Stimulated activated CD4-positive, alpha-beta T cell treated with anti-CD3 and anti-CD28 coated beads, Interleukin-15, amount 100 ng/mL, for 48 hours (primary cell): ENCODE measurements at regions not wholly inside any gene's neighbourhood (a gene's known extent, or its start where the extent isn't known, plus 50 kb on each side); places are given as distances from the start of the nearest gene placed in this dataset.

Experiments
- DNase-seq, 2 donors: peaks; one replicate each; pipeline ENCODE4 v3.0.0-alpha.2; 2020; ENCODE audit warnings: low read depth in 2 of 2

DNA sequence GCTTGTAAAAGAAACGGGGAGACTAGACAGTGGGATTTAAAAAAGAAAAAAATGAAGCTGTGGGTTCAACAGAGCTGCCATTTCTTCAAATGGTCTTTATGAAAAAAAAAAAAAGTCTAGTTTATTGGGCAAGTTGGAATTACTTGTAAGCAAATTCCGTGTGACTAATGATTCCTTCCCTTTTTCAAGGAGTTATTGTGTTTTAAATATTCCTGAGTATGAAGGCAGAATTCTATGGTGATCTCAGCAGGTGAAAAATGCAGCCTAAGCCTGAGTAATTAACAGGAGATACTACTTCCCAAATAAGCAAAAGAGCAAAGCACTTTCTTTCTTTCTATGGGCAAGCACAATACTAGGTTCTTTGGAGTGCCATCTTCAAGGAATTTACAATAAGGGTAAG lies 481.9 kb downstream of the ZNF608 start:
- DNase-seq = no peak

DNA sequence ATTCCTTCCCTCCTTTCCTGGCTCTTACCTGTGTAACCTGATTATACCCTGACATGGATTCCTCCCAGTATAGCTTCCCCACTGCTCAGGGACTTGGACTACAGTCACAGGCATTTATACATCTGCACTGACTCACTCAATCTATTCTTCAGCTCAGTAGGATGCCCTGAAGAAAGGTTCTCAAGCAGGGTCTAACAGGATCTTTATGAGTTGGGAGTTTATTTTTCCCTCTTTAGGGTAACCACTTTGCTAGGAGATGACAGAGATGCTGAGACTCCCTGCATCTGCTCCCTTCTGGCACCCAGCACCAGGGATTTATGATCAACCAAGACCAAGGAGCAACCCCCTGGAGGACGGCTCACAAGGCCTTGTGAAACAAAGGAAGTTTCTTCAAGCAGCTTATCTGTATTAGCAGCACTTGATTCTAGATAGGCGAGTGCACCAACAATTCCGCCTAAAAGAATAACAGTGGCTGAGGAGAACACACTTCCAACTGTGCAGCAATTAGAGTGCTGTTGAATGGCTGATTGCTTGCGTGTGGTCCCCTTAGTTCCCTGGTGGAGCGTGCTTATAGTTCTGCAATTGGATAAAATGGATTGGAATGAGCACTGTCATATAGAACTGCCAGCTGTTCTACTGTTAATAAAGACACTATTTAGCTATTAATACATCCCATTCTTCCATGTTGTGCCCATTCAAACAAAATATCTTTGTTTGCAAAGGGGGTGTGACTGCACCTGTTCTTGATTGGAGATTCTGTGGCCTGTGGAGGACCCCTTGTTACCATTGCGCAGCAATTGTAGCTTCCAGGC lies 482.6 kb downstream of the ZNF608 start:
- no peak for DNase-seq

DNA sequence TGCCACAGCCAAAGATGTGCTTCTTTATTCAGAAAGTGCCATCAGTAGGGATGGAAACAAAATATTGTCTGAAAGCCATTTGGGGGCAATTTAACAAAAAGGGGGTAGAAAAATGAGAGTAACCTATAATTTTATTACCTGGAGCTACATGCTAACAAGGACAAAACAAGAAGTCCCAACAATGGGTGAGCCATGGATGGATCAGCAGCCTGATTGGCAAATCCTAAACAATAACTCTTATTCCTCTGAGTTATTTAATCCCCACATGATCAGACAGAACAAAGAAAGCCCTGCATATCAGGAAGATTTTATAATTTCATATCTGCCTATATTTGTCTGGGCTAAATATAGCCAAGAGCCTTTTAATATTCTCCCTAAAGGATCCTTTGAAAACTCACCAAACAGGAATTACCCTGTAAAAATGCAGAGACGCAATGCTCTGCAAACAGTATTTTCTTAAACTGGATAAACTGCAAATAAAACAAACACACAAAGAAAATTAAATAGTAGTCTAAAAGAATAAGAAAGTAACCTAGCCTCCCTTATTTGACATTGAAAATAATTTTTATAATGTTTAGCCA lies 483.4 kb downstream of the ZNF608 start:
- DNase-seq = no peak

DNA sequence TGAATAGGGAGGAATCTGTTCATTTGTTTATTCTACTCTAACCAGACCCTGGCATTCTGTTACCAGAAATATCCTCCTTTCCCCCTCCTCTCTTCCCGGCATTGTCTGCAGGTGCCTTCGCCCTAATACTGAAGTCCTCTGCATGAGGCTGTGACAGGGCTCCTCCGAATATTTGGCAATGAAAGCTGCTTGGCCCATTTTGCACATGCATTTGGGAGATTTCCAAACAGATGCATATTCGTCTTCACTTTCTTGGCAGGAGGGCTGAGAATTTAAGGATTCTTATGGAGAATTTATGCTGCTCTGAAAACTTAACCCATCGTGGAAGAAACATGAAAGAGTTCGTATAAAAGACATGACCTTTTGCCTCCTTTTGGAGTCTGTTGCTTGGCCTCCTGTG lies 484.0 kb downstream of the ZNF608 start:
- no peak for DNase-seq

DNA sequence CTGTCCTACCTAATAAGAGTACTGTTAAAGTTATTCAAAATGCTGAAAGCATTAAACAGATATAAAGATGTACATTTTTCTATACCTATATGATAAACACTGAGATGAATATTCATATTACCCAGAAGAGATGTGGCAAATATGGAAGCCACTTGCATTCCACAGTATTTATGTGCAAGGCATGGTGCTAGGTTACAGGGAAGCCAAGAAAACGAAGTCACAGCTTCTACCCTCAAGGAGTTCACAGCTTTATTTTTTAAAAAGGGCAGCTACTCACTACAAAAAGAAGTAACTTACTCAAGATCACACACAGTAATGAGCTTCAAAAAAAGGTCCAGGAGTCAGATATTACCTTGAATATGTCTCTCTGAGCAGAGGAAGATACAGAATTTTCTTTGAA lies 484.6 kb downstream of the ZNF608 start:
- no peak for DNase-seq

DNA sequence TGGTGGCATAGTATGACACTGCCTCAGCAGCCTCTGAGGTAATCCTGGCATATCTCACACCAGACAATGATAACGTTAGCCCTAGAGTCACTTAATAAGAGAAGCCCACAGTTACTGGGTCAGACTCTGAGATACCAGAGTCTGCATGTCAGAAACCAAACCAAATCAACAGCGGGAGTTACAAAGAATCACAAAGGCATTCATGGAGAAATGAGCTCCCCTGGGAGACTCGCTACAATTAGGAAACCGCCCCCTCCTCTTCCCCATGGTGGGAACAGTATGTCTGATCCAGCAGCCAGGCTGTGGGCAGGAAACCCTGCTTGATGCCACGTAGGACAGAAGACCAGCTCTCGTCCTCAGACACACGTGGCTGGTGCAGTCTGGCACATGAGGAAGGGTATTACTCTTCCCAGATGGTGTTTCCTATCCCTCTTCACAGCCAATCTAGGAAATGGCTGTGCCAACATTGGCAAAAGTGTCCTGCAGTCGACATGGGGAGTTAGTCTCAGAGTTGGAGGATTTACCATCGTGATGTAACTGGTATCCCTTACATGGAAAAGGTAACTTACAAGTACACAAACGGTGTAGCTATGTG lies 485.4 kb downstream of the ZNF608 start:
- DNase-seq = no peak

DNA sequence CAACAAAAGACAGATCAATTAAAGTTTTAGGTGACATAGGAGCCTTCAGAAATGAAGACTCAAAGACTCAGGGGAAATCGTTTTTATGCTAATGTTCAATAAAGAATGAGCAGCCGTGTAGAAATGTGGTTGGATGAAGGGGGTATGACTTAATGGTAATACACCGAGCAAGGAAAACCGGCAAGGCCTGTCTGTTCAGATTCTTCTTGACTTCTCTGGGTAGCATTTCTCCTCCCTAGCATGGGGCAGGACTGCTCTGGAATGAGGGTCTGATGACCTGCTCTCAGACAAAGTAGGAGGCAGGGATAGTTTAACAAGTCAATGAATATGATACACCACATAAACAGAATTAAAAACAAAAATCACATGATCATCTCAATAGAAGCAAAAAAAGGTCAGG lies 487.4 kb downstream of the ZNF608 start:
- DNase-seq = no peak

DNA sequence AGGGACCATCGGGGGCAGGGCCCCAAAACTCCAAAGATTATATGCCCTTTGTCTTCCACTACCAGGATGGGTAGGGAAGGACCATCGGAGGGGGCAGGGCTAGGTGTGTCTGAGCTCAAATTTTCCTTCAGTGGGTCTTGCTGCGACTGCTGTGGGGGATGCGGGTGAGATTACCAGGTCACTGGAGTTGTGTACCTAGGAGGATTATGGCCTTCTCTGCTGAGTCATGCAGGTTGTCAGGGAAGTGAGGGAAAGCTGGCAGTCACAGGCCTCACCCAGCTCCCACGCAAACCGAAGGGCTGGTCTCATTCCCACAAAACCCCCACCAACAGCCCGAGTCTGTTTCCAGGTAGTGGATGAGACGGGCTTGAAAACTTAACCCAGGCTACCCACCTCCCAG lies 489.4 kb downstream of the ZNF608 start:
- no peak for DNase-seq

DNA sequence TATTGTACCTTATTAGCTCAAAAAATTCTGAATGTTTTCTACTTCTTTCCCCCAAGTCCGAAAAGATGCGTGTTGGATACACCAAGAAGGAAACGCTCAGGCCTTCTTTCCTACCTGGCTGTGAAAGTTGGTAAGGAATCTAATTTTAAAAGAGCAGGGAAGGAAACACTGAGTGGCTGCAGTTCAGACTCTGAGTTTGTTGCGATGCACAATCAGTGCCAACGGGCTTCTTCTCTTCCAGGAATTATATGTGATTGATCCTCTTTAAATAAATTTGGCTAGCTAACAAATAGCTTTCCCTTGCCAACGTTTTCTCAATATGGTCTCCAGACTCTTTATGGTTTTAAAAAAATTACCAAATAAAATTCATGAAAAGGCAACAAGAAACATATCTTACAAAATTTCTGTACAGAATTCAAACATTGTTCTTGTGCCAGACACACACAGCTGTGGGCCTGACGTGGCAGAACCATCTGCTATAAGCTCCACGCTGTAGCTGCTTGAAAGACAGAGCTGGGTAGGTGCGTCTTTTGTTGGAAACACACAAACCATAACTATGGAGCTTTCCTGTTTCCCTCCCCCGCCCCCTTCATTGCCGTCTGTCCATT lies 493.1 kb downstream of the ZNF608 start:
- no peak for DNase-seq

DNA sequence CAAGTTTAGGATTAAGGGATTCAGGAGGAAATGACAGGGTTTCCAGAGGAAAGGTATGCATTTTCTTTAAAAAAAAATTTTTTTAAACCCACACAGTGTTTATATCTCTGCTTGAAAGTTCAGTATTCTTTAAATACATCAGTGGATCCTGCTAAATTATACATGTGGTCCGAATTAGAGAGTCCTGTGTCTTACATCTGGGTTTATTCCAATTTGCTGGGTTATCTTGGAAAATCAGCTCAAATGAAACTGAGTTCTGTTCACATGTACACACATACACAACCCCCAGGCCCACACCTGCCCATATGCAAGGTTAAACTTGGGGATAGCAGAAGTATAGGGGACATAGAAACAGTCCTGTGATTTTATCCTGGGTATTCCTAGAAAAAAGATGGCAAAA lies 493.7 kb downstream of the ZNF608 start:
- DNase-seq = no peak

DNA sequence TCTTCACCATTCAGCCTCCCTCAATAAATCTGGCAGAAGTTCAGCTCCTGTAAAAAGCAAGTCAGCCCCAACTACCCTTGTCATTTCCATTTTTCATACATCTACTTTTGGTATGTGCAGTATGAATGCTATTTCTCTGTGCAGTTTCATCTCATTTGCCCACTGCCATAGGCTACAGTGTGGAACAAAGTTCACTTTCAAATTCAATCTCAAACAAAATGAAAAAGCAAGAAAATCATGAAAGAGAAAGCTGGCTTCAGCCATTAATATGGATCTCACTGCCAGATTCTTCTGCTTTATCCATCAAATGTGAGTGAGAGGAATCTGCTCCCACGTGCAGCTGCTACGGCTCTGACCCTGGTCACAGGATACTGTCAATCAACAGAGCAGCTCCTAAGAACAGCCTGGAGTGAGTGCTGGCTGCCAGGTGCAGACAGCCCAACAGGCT lies 494.2 kb downstream of the ZNF608 start:
- no peak for DNase-seq

DNA sequence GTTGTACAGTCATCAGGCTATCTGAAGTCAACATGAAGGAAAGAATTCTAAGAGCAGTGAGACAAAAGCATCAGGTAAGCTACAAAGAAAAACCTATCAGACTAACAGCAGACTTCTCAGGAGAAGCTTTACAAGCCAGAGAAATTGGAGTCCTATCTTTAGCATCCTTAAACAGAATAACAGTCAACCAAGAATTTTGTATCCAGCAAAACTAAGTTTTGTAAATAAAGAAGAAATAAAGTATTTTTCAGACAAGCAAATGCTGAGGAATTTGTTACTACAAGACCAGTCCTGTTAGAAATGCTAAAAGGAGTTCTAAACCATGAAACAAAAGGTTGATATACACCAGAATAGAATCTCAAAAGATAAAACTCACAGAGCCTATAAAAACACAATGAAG lies 501.2 kb downstream of the ZNF608 start:
- no peak for DNase-seq

DNA sequence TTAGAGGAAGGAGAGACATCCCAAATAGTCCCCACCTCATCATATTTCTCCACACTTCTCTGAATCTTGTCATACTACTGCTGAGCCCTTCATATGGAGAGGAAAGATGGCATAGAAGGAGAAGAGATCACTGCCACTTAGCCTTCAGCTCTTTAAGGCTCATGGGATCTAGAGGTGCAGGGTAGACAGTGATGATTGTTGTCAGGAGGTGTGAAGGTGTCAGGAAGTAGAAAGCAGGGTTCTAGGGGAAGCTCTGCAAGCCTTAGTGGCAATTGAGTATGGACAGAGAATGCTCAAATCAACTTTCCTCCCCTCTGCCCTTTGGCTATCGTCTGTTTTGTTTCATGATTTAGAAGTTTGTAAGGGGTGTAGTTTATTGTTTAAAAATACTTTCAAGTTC lies 505.7 kb downstream of the ZNF608 start:
- DNase-seq = no peak

DNA sequence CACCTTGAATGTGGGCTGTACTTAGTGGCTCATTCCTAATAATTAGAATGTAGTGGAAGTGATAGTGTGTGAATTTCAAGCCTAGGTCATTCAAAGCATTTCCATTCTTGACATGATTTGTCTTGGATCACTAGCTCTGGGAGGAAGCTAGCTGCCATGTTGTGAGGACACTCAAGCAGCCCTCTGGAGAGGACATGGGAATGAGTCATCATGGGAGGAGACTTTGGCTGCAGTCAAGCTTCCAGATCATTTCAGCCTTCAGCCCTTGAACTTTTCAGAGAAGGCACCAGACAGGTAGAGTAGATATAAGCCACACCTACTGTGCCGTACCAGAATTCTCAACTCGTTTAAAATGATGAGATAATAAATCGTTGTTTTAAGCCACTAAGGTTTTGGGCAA lies 506.9 kb downstream of the ZNF608 start:
- no peak for DNase-seq

DNA sequence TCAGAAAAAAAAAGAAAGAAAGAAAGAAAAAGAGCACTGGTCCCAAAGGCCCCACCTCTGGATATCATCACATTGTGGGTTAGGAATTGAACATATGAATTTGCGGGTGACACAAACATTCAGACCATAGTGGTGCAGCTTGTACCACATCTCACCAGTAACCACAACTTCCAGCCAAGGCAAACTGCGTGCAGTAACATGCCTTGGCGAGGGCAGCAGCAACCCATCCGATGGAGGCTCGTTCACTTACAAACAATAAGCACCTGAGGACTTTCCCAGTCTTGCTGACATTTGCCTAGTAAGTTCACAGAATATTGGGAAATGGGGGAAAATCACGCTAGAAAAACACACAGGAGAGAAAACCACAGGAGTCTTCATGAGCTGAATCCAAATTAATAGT lies 508.1 kb downstream of the ZNF608 start:
- DNase-seq = no peak

DNA sequence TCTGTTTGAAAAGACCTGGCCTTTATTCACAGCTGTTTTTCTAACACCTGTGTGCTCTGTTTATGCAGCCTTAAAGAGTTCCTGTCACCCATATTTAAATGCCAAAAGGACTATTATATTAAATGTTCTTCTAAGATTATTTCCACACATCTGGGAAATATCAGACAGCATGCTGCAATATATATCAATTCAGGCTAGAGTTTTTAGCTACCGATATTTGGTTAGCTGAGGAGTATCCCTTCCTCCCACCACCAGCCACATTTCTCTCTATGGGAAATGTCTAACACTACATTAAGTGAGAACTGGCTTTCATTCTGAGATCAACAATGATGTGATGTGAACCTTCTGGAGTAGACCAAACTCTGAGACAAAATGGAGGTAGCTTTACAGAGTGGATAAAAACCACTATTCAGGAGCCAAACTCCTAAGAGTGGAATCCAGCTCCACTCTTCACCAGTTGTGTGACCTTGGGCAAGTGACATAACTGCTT lies 509.2 kb downstream of the ZNF608 start:
- no peak for DNase-seq

DNA sequence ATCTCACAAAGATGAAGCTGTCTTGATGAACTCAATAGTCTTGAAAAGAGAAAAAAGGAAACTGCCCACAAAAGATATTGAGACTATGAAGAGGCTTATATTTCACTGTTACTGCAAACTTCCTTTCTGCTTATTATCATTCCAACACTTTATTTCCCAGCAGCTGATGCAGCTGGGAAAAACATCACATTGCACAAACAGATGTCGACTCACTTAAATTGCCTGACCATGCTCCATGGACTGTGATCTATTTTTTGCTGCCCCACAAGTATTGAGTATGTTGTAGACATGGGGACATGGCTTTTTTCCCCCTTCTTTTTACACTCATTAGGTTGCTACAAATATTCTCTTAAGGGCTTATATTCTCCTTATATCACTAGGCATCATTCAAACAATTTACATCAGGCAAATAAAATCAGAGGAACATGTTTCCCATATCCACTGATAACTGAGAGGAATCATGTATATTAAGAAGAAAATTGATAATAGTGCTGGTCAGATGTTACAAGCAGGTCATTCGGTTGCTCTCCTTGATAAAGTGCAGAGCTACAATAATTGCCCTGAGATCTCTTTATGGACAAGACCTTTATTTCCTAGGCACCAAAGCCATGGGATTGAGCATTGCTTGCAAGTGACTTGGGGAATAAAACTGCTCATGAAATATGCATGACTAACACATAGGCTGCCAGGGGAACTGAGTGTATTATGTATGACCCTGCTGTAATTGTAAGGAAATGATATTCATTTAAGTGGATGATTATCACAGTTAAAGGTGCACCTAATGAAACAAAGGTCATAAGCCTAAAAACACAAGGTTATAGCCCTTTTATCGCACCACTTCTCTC lies 509.9 kb downstream of the ZNF608 start:
- DNase-seq = no peak

DNA sequence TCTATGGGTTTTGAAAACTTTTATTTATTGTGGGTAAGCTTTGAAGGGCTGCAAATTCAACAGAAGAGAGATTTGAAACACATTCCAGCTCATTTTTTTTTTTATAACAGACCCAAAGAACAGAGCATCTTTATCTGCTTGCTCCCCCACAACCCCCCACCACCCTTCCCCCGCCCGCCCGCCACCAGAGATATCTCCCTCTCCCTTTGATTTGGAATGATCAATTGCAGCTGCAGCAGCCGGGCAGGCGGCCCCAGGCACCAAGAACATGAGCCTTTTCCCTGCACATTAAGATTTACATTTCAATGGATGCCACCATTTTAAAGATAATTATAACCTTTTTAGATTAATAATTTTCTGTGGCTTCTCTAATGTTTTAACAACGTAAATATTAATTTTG lies 510.9 kb downstream of the ZNF608 start:
- DNase-seq = no peak

DNA sequence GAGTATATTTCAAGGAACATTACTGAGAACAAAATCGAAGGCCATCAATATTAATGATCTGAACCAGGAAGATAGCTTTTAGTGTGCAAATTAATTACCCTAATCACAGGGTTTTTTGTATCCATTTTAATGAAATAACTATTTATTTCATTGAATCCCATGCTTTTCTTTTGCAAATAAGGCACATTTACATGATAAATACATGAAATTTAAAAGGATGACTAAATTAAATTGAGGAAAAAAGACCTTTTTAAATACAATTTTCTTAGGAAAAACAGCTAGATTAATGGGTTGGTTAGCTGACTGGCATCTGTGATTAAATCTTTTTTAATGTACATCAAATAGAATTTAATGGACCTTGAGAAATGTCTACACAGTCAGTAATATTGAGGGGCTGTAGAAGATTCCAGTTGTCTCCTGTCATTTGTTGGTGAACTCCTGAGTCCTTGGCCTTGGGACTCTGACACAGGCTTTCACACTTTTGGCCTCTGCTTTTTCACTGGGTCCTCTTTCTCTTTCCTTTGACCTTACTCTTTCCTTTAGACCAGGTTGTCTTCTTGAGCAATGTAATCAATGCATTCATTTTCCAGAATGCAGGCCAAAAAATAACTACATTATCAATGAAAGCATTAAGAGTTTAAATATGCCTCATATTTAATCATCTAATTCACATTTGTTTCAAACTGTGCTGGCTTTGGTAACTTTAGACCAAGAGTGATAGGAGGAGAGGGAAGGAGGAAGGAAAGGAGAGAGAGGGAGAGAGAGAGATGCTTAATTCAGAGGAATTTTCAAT lies 511.5 kb downstream of the ZNF608 start:
- no peak for DNase-seq

DNA sequence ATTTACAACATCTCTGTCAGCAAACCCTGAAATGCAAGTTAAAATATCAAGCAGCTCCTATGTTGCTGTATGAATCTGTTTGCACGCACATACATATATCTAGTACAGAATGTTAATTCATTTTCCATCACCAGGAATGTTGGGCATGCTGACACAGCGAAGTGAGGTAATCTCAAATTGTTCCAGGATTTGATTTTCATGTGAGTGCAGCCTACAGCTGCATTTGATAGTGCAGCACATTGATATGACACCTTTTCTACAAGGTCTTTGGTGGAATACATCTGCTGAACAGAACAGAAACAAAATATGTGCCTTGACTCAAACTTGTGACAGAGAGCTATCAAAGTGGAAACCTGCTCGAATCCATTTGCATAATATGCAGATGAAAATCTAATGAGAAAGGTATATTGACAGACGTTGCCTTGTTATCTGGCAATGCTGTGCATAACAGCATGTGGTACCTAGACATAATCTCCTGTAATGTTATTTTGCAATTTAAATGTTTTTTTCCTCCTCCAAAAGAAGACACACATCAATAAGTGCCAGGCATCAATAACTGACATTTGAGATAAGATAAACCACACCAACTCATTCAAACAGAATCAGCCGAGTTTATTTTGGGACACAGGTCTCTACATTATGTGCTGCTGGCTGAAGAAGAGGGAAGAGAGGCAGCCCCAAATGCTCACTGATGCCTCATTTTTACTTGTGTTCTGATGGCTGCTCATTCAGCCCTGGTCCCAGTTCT lies 512.2 kb downstream of the ZNF608 start:
- DNase-seq = no peak
